ENCODE measurements at regions not wholly inside any gene's neighbourhood (a gene's known extent, or its start where the extent isn't known, plus 50 kb on each side); places are given as distances from the start of the nearest gene placed in this dataset.

DNA sequence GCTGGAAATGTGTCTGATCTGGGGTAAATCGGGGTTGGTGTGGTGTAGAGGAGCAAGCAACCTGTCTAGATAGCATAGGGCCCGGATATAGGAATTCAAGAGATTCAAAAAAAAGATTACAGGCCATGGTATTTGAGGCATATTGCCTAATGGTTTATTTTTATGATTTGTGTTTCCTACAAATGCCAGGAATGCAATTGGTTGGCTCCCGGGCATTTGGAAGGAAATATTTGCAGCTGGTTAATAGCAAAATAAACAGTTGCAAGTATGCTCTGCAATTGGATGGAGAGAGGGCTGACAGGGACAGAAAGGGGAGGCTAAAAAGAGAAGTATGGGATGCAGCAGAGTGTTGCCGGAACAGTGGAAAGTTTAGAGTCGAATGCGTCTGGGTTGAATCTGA lies 315.6 kb upstream of the ATP2B1 start:
- Histone ChIP-seq H3K4me3 (ENCODE audit: low read length) (no peak overlapping the region), H3K9me3 (ENCODE audit: control insufficient read depth, insufficient read depth, low read length) (no peaks in the 10 kb centered on the region), H3K36me3 (ENCODE audit: control insufficient read depth, low read length) (no peaks in the 10 kb centered on the region), H3K4me2 (ENCODE audit: low read length) (no peak overlapping the region), H3F3A (ENCODE audit: control insufficient read depth, insufficient read depth) (no peaks in the 10 kb centered on the region), H3K9me2 (replicated peaks; ENCODE audit: control insufficient read depth, low read length) (no peaks in the 10 kb centered on the region), H3K4me1 (ENCODE audit: control insufficient read depth, low read length) (peaks cover 13% of the 10 kb centered on the region), H4K20me1 (ENCODE audit: control insufficient read depth, insufficient read depth, low read depth, low read length) (no peaks in the 10 kb centered on the region), H3K27ac (ENCODE audit: low read depth, low read length) (no peak overlapping the region), H3K27me3 (ENCODE audit: control insufficient read depth, low read length) (no peaks in the 10 kb centered on the region), H3K79me2 (ENCODE audit: control insufficient read depth, low read length) (no peaks in the 10 kb centered on the region)
- TF ChIP-seq EZH2phosphoT487 (IDR thresholded peaks at IDR 0.05; ENCODE audit: borderline replicate concordance, low read length): no peak
- TF ChIP-seq CTCF (IDR thresholded peaks at IDR 0.05; ENCODE audit: low read depth, low read length, poor library complexity, severe bottlenecking): no peak

DNA sequence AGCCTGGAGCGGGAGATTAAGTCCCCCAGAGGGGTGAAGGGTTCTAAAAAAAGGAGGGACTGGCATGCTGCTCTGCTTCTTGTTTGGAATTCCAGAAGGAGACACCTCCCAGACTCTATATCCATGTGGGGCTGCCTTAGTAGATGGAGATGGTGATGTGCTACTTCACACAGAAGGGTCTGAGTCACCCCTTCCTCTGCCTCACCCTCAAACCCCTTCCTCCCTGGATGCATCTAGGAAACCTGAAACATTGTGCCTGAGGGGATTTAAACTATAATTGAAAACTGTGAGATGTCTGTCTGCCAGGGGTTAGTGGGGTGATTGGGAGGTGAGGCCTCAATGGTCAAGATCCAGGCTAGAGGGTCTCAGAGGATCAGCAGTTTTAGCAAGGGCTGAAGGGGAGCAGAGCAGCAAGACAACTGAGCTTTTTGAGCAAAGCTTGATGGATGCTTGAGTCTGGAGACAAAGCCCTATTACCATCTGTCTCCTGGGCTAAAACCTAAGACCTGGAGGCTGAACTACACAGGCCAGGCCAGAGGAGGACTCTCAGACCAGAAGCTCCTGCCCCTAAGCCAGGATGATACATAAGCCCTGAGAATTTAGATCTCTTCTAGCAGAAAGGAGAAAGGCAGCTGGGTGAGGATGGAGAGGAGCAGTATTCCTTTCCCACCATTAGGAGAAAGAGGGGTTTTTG lies 314.7 kb upstream of the ATP2B1 start:
- Histone ChIP-seq H3K4me3 (ENCODE audit: low read length) (no peak overlapping the region), H3K27ac (ENCODE audit: low read depth, low read length) (no peak overlapping the region), H3F3A (ENCODE audit: control insufficient read depth, insufficient read depth) (no peaks in the 10 kb centered on the region), H3K79me2 (ENCODE audit: control insufficient read depth, low read length) (no peaks in the 10 kb centered on the region), H3K9me3 (ENCODE audit: control insufficient read depth, insufficient read depth, low read length) (no peaks in the 10 kb centered on the region), H3K36me3 (ENCODE audit: control insufficient read depth, low read length) (no peaks in the 10 kb centered on the region), H3K27me3 (ENCODE audit: control insufficient read depth, low read length) (no peaks in the 10 kb centered on the region), H4K20me1 (ENCODE audit: control insufficient read depth, insufficient read depth, low read depth, low read length) (no peaks in the 10 kb centered on the region), H3K4me1 (ENCODE audit: control insufficient read depth, low read length) (peaks cover 4% of the 10 kb centered on the region), H3K9me2 (replicated peaks; ENCODE audit: control insufficient read depth, low read length) (no peaks in the 10 kb centered on the region), H3K4me2 (ENCODE audit: low read length) (no peak overlapping the region)
- TF ChIP-seq EZH2phosphoT487 (IDR thresholded peaks at IDR 0.05; ENCODE audit: borderline replicate concordance, low read length) (no peak), CTCF (IDR thresholded peaks at IDR 0.05; ENCODE audit: low read depth, low read length, poor library complexity, severe bottlenecking) (no peak)

- Histone ChIP-seq H3K4me3 (ENCODE audit: low read length) (no peak overlapping the region), H3K4me1 (ENCODE audit: control insufficient read depth, low read length) (no peaks in the 10 kb centered on the region), H3K9me2 (replicated peaks; ENCODE audit: control insufficient read depth, low read length) (no peaks in the 10 kb centered on the region), H3F3A (ENCODE audit: control insufficient read depth, insufficient read depth) (no peaks in the 10 kb centered on the region), H3K4me2 (ENCODE audit: low read length) (no peak overlapping the region), H3K36me3 (ENCODE audit: control insufficient read depth, low read length) (no peaks in the 10 kb centered on the region), H3K79me2 (ENCODE audit: control insufficient read depth, low read length) (no peaks in the 10 kb centered on the region), H3K9me3 (ENCODE audit: control insufficient read depth, insufficient read depth, low read length) (no peaks in the 10 kb centered on the region), H4K20me1 (ENCODE audit: control insufficient read depth, insufficient read depth, low read depth, low read length) (no peaks in the 10 kb centered on the region), H3K27ac (ENCODE audit: low read depth, low read length) (no peak overlapping the region), H3K27me3 (ENCODE audit: control insufficient read depth, low read length) (no peaks in the 10 kb centered on the region)
- no peak for TF ChIP-seq CTCF (IDR thresholded peaks at IDR 0.05; ENCODE audit: low read depth, low read length, poor library complexity, severe bottlenecking)
- no peak for TF ChIP-seq EZH2phosphoT487 (IDR thresholded peaks at IDR 0.05; ENCODE audit: borderline replicate concordance, low read length)
These were observed 313.3 kb upstream of the ATP2B1 start for GRCh38 chr12:90021795-90022440.
